HUDEP-2 (cell line): ENCODE measurements at regions not wholly inside any gene's neighbourhood (a gene's known extent, or its start where the extent isn't known, plus 50 kb on each side); places are given as distances from the start of the nearest gene placed in this dataset.
"Not testable (repeated sequence)": the region's sequence is repeated elsewhere in the genome, so short reads cannot be mapped to it uniquely, and the experiment has no call there.

Experiments
- DNase-seq, 76 experiments: peaks; one replicate each; lab custom pipeline; 2025; ENCODE audit not compliant: unreplicated experiment in 76 of 76; lab: John Stamatoyannopoulos, UW

DNA sequence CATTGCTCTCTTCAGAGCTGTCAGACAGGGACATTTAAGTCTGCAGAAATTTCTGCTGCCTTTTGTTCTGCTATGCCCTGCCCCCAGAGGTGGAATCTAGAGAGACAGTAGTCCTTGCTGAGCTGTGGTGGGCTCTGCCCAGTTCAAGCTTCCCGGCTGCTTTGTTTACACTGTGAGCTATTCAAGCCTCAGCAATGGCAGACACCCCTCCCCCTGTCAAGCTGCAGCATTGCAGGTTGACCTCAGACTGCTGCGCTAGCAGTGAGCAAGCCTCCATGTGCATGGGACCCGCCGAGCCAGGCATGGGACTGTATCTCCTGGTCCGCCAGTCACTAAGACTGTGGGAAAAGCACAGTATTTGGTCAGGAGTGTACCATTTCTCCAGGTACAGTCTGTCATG, 53.6 kb upstream of the MAPK10 start:
- DNase-seq, result not testable (repeated sequence)

DNA sequence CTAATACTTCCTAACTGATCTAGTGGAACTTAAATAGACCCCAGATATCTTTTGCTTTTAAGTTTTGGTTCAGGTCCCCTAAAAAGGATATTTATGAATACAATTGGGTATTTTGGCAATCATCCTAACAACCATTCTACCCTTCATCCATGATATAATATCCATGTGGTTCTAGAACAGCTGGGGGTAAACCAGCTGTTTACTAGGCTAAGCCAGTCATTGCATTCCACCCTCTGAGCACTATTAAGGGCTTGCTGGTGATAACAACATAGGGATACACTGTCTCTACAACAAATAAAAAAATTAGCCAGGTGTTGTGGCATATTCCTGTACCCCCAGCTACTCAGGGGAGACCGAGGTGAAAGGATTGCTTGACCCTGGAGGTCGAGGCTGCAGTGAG, 54.8 kb upstream of the MAPK10 start:
- no peak for DNase-seq

DNA sequence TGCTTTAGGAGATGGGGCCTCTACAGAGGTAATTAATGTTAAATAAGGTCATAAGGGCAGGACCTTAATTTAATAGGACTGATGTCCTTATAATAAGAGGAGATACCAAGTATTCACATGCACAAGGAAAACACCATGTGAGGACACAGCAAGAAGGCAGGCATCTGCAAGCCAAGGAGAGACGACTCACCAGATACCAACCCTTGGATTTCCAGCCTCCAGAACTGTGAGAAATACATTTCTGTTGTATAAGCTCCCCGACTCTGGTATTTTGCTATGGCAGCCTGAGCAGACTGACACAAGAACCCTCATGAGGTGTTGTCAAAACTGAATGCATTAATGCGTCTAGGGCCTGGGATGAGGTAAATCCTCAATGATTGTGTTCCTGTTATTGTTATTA, 56.2 kb upstream of the MAPK10 start:
- DNase-seq, result no peak

DNA sequence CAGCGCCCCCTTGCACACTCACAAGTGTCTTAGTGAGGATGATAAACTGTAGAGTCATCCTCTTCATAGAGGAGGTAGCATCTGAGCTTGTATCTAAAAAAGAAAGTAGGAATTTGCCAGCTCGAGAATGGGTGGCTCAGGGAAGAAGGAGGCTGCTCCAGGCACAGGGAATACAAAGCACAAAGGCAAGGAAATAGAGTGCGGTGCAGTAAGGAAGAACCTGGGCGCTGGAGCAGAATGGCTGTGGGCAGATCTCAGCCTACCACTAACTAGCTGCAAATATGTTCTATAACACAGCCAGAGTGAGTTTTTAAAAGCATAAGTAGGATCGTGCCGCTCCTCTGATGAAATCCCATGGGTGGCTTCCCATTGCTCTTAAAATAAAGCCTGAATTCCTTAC, 61.6 kb upstream of the MAPK10 start:
- no peak for DNase-seq

DNA sequence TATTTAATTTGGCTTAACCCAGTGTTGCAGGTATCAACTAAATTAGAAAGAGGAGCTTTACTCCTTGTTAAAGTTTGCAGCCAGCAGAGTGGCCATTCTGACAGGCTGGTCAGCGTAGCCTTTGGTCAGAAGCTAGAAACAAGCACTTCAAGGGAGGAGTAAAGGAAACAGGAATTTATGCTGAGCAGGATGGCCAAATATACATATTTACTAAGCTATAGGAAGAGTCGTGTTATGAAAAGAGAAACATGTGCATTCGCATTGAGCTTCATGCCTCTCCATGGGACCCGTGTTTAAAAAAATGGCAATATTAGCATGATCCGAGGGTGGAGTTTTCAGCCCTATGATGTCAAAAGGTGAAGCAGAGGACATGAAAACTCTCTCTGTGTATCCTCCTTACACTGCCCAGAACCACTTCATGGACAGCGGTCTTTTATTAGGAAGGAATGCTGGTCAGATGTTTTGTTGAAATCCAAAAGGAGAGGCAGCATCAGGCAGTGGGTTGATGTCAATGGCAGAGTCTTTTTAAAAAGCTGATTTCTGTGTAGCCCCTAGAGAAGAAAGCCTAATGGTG, 71.8 kb upstream of the MAPK10 start:
- DNase-seq, result no peak

DNA sequence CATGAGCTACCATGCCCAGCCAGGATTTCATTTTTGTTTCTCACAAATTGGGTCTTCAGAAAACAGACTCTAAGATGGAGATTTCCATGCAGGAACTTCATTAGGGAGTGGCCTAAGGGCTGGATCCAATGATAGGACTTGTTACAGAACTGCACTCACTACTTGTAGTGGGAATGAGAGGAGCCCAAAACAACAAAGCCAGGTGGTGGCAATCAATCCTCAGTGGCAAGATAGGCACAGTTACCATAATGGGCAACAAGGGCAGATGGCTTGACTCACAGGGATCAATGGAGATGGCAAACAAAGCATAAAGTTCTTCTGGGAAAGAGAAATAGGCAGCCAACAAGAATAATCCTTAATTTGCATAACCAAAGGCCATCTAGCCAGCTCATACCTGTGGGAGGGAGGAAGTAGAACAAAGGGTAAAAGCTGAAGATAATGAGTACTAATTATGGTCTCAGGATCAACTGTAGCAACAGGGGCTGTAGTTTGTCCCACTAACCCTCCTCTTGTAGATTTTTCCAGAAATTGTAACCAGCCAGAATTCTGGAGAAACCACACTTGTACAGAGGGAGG, 72.8 kb upstream of the MAPK10 start:
- no peak for DNase-seq

DNA sequence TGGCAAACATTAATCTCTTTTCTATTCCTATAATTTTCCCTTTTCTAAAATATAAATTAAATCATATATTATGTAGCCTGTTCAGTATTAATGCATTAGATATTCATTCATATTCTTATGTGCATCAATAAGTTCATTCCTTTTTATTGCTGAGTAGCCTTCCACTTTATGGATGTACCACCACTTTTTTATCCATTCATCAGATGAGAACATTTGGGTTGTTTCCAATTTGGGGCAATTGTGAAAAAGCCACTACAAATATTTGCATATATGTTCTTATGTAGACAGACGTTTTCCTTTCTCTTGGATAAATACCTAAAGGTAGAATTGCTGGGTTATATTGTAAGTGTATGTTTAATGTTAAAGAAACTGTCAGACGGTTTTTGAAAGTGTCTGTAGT, 79.4 kb upstream of the MAPK10 start:
- no peak for DNase-seq

DNA sequence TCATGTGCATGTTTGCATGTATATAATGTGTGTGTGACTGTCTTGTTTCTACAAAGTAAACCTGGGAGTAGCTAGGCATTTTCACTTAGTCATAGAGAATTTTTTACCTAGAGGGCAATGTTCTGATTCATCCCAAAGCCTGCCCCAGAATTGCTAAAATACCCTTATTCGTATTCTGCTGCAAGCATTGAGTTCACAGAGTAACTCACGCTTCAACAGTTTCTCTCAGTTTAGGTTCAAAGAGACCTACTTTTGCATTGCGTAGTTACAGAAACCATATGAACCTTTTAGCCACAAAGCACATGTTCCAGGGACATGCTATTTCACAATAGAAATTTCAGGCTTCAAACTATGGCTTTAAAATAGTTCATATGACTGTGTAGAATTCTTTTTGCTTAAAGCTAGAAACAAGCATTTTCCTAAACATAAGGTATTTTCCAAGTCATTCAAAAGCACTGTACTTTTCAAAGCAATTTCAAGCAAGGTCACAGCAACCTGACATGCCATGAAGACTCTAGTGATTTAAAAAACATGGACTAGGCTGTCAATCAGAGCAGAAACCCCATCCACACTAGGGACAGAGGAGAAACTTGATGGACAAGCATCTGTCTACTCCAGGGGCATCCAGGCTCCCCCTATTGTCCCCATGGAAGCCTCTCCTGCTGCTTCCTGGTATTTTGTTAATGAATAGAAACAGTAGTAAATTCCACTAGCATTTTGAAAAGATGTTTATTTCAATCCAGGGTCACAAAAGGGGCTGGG, 81.5 kb upstream of the MAPK10 start:
- no peak for DNase-seq

DNA sequence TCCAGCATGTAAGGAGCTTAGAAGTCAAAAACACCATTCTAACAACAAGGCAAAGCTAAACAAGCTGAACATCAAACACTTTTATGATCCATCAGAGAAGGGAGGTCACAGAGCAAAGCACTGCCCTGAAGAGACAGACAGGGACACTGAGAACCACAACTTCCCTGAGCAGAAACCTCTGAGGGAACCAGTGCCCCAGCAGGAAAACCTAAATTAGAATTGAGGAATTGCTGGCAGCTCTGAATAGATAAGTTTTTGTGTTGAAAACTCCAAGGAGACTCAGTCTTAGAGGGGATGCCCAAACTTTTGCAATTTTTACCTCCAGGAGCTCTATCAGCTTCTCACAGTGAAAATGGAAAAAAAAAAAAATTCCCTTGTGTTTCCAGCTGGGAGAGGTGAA, 83.0 kb upstream of the MAPK10 start:
- no peak for DNase-seq

DNA sequence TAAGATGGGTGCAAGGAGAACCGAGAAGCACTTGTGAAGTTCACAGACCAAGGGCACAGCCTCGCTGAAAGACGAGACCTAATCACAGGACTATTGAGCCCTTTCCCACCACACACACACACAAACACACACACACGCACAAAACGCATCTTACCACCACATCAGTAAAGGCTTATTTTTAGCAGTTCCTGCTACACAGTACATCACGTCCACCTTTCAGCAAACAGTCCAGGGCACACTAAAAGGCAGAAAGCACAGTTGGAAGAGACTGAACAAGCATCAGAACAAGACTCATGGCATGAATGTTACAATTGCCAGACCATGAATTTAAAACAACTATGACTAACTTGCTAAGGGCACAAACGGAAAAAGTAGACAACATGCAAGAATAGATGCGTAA, 83.6 kb upstream of the MAPK10 start:
- no peak for DNase-seq

DNA sequence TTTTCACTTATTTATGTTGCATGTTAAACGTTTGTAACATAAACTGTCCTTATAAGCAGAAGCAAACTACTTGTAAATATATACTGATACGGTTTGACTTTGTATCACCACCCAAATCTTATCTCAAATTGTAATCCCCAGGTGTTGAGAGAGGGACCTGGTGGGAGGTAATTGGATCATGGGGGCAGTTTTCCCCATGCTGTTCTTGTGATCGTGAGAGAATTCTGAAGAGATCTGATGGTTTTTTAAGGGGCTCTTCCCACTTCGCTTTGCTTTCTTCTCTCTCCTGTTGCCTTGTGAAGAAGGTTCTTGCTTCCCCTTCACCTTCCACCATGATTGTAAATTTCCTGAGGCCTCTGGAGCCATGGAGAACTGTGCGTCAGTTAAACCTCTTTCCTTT, 87.1 kb upstream of the MAPK10 start:
- DNase-seq, result no peak

DNA sequence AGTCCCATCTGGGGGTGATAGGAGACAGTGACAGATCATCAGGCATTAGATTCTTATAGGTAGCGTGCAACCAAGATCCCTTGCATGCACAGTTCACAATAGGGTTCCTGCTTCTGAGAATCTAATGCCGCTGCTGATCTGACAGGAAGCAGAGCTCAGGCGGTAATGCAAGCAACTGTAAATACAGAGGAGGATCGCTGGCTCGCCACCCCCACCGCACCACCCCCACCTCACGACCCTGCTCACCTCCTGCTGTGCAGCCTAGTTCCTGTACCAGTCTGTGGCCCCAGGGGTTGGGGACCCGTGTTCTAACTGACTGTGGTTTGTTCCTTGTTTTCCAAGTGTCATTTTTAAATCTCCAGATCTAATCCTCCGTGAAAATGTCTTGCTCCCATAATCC, 89.0 kb upstream of the MAPK10 start:
- DNase-seq, result no peak

DNA sequence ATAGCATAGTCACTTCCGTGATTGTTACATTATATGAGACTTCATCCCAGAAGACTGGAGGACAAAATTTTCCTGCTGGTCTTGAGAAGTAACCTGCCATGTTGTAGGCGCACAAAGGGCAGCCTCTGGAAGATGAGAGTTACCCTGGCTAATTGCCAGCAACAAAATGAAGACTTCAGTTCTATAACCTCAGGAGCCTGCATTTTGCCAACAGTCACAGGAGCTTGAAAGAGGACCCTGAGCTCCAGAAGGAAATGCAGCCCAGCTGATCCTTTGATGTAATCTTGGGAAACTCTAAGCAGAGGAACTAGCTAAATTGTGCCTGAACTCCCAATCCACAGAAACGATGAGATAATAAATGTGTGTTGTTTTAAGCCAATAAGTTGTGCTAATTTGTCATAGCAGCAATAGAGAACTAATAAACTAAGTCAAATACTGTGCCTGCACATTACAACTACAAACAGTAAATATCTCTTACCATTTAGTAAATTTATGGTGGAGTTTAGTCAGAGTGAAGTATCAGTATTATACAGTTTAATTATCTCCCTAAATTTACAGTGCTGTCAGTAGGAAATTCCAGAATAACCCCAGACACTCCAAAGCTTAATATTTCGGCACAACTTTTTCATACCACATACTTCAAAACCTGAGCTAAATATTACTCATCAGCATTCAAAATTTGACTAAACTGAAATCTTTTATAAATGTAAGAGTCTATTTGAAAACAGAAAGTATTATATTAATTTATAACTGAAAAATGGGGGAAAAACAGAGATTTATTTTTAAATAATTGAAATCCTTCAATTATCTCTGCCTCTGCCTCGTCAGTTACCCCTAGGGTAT, 90.1 kb upstream of the MAPK10 start:
- no peak for DNase-seq

DNA sequence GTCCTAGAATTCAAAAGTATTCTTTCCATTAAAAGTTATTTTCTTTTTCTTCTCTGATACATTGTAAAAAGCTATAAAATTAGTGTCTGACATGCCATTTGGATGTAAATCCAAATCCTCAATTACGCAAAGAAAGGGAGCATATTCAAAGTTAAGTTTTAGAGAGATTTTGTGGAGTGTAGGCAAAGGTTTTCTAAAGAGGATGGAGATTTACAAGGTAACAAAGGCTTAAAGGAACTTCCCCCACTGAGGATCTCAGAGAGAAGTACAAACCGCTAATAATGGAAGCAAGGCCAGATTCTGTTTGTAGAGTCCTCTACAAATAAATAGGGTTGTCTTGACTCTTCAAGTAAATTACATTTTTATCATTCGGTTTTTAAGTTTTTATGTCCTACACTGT, 91.0 kb upstream of the MAPK10 start:
- no peak for DNase-seq

DNA sequence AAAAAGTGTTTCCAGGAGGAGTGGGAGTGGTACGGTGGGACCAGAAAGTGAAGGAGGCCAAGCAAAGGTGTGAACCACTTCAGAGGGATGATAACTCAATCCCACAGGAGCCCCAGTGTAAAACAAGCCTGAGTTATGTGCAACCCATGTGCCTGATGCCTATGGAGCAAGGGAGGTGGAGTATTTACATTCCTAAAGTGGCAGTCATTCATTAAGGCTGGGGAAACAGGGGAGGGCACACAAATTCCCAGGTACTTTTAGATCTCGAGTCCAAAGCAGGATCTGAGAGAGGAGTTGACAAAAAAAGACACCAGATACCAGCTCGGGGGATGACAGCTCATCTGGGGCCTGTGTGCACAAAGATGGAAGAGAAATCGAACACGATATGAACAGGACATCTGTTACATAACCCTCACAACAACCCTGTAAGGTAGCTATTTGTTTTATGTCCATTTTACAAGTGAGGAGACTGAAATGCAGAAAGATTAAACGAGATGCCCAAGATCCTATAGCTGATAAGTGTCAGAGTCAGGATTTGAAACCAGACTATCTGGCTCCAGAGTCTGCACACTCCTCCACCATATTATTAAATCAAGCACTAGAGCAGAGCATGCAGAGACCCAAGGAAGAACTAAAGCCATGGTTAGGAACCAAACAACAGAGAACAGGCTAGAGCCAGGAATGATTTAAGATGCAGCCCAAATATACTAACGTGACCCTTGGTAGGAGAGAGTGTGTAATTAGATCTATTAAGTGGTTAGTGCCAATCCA, 91.9 kb upstream of the MAPK10 start:
- no peak for DNase-seq

DNA sequence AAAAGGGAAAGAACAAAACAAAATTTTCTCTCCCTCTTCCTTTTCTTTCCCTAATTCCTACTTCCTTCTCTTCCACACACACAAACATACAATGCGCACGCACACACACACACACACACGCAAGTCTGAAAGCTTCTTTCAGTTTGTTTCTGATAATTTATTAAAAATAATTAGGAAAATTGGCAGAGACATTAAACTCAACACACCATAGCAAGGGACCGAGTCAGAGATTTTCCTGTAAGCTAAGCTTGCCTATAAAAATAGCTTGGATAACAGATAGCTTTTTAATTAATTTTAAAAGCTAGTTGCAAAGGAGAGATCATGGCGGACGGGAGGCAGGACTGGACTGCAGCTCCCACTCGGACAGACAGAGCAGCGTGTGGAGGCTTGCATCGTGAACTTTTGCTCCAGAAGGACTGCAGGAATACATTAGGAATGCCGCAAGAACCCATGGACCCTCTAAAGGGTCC, 92.6 kb upstream of the MAPK10 start:
- no peak for DNase-seq

DNA sequence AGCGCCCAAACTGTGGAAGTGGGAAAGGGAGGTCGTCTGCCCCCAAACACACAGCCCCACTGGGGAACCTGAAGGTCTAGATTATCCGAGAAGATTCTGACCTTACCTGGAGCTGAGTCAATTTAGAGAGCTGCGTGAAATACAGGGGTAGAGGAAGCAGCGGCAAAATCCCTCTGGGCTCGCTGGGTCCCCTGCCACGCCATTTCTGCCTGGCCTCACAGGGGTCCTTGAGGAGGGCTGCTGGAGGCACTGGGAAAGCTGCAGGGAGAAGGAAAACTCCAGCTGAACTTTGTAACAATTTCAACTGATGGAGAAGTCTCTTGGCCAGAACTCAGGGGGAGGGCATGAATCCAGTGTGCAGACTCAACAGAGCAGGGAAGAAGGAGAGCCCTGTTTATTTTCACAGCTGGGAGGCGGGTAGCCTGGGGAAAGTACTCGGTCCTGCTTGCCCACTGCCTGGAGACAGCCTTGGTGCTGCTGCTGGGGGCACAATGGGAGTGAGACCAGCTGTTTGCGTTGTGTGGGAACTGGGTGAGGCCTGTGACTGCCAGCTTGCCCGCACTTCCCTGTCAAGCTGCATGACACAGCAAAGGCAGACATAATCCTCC, 93.2 kb upstream of the MAPK10 start:
- DNase-seq, result no peak

DNA sequence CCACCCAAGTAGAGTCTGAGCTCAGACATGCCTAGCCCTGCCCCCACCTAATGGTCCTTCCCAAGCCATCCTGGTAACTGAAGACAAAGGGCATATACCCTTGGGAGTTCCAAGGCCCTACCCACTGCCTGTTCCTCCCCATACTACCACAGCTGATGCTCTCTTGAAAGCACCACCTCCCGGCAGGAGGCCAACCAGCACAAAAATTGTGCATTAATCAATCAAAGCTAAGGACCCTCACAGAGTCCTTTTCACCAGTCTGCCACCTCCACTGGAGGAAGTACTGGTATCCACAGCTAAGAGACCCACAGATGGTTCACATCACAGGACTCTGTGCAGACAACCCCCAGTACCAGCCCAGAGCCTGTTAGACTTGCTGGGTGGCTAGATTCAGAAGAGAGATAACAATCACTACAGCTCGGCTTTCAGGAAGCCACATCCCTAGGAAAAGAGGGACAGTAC, 93.8 kb upstream of the MAPK10 start:
- not testable (repeated sequence) for DNase-seq

DNA sequence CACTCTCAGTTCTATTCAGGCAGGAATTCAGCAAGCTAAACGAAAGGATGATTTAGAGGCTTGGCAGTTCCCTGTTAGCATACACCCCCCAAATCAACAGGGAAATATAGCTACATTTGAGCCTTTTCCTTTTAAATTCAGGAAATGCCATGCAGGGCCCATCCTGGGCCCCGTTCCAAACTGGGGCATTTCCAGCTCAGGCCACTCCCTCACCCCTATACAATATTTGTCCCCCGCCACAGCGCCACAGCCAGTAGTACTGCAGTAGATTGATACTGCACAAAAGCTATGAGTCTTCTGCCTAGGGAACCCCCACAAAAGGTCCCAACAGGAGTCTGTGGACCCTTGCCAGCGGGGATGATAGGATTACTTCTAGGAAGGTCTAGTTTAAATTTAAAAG, 102.0 kb upstream of the MAPK10 start:
- DNase-seq, result no peak

DNA sequence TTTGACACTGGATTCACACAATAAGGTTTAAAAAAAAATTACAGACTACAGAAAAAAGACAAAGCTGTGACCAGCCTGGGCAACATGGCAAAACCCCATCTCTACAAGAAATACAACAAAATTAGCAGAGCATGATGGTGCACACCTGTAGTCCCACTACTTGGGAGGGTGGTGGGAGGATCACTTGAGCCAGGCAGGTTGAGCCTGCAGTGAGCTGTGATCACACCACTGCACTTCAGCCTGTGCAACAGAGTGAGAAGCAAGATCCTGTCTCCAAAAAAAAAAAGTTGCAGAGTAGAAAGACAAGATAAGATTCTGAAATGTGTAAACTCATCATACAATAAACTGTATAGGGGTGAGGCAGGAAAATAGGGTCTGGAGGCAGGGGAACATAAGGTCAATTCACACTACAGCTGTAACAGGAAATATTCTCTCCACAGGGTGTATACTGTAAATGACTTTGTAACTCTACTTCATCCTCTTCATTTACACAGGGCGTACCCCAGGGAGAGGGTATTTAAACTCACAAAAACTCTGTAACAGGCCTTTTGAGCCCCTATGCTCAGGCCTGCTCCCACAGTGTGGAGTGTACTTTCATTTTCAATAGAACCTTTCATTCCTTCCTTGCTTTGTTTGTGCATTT, 112.6 kb upstream of the MAPK10 start:
- DNase-seq, result no peak
